Peyer's patch (tissue), 4 donors: ENCODE measurements at regions not wholly inside any gene's neighbourhood (a gene's known extent, or its start where the extent isn't known, plus 50 kb on each side); places are given as distances from the start of the nearest gene placed in this dataset.

Experiments
- CTCF ChIP-seq, 6 experiments: fragments of 450-650 bp in 4 of 6; fragments of 200-600 bp in 2 of 6; sonication (generic) in 1 of 6; IDR thresholded peaks; one replicate each; pipeline ENCODE4 v1.5.1; 2017 to 2019; ENCODE audit warnings: antibody characterized with exemption in 6 of 6, mild to moderate bottlenecking in 3 of 6, moderate library complexity in 1 of 6
- POLR2A ChIP-seq, 2 donors: fragments of 450-650 bp; IDR thresholded peaks; one replicate each; pipeline ENCODE4 v1.5.1; 2017; ENCODE audit warnings: antibody characterized with exemption in 2 of 2, mild to moderate bottlenecking in 2 of 2, moderate library complexity in 2 of 2

GRCh38 chr11:11758603-11759196 is 83.1 kb upstream of the USP47 start:
- TF ChIP-seq CTCF (IDR thresholded peaks at IDR 0.05) (no peak), POLR2A (IDR thresholded peaks at IDR 0.05) (no peak)
